ENCODE measurements at regions not wholly inside any gene's neighbourhood (a gene's known extent, or its start where the extent isn't known, plus 50 kb on each side); places are given as distances from the start of the nearest gene placed in this dataset.

GRCh38 chr5:88401228-88401627 lies 132.6 kb upstream of the TMEM161B start:
- no peak for TF ChIP-seq POU5F1 (IDR thresholded peaks at IDR 0.05; ENCODE audit: low read depth, low read length)
- TF ChIP-seq POLR2A (IDR thresholded peaks at IDR 0.05; ENCODE audit: control extremely low read depth in 1 of 2, low read depth in 2 of 2, low read length in 2 of 2), result no peak
- TF ChIP-seq, protein P1, sequence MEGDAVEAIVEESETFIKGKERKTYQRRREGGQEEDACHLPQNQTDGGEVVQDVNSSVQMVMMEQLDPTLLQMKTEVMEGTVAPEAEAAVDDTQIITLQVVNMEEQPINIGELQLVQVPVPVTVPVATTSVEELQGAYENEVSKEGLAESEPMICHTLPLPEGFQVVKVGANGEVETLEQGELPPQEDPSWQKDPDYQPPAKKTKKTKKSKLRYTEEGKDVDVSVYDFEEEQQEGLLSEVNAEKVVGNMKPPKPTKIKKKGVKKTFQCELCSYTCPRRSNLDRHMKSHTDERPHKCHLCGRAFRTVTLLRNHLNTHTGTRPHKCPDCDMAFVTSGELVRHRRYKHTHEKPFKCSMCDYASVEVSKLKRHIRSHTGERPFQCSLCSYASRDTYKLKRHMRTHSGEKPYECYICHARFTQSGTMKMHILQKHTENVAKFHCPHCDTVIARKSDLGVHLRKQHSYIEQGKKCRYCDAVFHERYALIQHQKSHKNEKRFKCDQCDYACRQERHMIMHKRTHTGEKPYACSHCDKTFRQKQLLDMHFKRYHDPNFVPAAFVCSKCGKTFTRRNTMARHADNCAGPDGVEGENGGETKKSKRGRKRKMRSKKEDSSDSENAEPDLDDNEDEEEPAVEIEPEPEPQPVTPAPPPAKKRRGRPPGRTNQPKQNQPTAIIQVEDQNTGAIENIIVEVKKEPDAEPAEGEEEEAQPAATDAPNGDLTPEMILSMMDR (IDR thresholded peaks at IDR 0.05; ENCODE audit: control extremely low read depth in 1 of 3, insufficient read depth in 1 of 3, low read depth in 1 of 3, low read length in 3 of 3), result no peak
- no peak for TF ChIP-seq CHD2 (IDR thresholded peaks at IDR 0.05; ENCODE audit: low read length)
- no peak for TF ChIP-seq KDM1A (IDR thresholded peaks at IDR 0.05; ENCODE audit: borderline replicate concordance, low read length)
- no peak for TF ChIP-seq TAF1 (IDR thresholded peaks at IDR 0.05; ENCODE audit: low read depth, low read length)
- no peak for TF ChIP-seq NANOG (IDR thresholded peaks at IDR 0.05; ENCODE audit: insufficient read depth, low read depth, low read length, poor library complexity, severe bottlenecking)
- TF ChIP-seq GTF2F1 (IDR thresholded peaks at IDR 0.05; ENCODE audit: borderline replicate concordance, low read depth, low read length), result no peak
- TF ChIP-seq ZNF274 (IDR thresholded peaks at IDR 0.05; ENCODE audit: borderline replicate concordance, extremely low read depth, low read length), result no peak
- no peak for TF ChIP-seq RFX5 (IDR thresholded peaks at IDR 0.05; ENCODE audit: borderline replicate concordance, low read depth, low read length)
